Cardiac muscle cell (in vitro differentiated cells and primary cell): ENCODE measurements at regions not wholly inside any gene's neighbourhood (a gene's known extent, or its start where the extent isn't known, plus 50 kb on each side); places are given as distances from the start of the nearest gene placed in this dataset.

Experiments
- DNase-seq, 2 donors: peaks; one replicate each; pipeline versions ENCODE4 v3.0.0 to v3.0.0-alpha.2; 2010 to 2017; ENCODE audit warnings: low read depth in 1 of 2, low spot score in 1 of 2
- H3K27ac ChIP-seq: fragments of 200-600 bp; sonication (generic); 2 replicates; pipeline ENCODE4 v1.5.1; 2016
- H3K27me3 ChIP-seq: fragments of 200-600 bp; sonication (generic); 2 replicates; pipeline ENCODE4 v1.6.0; 2016; ENCODE audit warnings: control low read depth
- H3K36me3 ChIP-seq: fragments of 200-600 bp; sonication (generic); 2 replicates; pipeline ENCODE4 v1.5.1; 2016; ENCODE audit warnings: control low read depth
- H3K4me1 ChIP-seq: fragments of 200-600 bp; sonication (generic); 2 replicates; pipeline ENCODE4 v1.8.1; 2017; ENCODE audit warnings: low read depth, mild to moderate bottlenecking, mixed run types
- H3K4me3 ChIP-seq: fragments of 200-600 bp; sonication (generic); 2 replicates; pipeline ENCODE4 v1.5.1; 2016; ENCODE audit warnings: mild to moderate bottlenecking
- H3K9me3 ChIP-seq: fragments of 200-600 bp; sonication (generic); 2 replicates; pipeline ENCODE4 v1.5.1; 2017; ENCODE audit warnings: low read depth, mild to moderate bottlenecking, control low read depth
- TF ChIP-seq, protein P1 (sequence below): IDR thresholded peaks from 2 replicates; pipeline ENCODE4 v1.5.1; 2012; ENCODE audit warnings: low read depth, mild to moderate bottlenecking, low read length

DNA sequence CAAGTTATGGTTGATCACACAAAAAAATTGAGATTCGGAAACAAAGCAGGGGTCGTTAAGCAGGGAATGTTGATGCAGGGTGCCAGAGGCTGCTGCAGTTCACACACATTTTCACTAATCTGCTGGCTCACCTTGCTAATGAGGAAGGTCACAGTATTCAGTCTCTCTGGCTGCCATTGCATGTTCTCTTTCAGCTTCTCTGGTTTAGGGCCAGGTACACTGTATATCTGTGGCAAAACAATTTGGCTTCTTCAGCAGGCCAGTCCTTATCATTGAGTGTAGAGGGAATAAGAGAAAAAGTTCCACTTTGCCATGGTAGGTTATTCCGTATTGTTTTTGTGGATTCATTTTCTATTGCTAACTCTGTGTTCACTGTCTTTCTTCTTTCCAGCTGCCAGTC lies 283.7 kb upstream of the ANO3 start:
- H3K9me3 ChIP-seq = no peaks in the 10 kb centered on the region
- H3K27ac ChIP-seq = no peak overlapping the region
- no peak overlapping the region for H3K4me3 ChIP-seq
- TF ChIP-seq, protein P1, sequence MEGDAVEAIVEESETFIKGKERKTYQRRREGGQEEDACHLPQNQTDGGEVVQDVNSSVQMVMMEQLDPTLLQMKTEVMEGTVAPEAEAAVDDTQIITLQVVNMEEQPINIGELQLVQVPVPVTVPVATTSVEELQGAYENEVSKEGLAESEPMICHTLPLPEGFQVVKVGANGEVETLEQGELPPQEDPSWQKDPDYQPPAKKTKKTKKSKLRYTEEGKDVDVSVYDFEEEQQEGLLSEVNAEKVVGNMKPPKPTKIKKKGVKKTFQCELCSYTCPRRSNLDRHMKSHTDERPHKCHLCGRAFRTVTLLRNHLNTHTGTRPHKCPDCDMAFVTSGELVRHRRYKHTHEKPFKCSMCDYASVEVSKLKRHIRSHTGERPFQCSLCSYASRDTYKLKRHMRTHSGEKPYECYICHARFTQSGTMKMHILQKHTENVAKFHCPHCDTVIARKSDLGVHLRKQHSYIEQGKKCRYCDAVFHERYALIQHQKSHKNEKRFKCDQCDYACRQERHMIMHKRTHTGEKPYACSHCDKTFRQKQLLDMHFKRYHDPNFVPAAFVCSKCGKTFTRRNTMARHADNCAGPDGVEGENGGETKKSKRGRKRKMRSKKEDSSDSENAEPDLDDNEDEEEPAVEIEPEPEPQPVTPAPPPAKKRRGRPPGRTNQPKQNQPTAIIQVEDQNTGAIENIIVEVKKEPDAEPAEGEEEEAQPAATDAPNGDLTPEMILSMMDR = no peak
- no peaks in the 10 kb centered on the region for H3K36me3 ChIP-seq
- H3K4me1 ChIP-seq = no peaks in the 10 kb centered on the region
- H3K27me3 ChIP-seq = peaks cover 74% of the 10 kb centered on the region
- peak in 1 of 2 donors; percentile 1 for DNase-seq

GRCh38 chr11:26053966-26054365 lies 278.0 kb upstream of the ANO3 start:
- TF ChIP-seq, protein P1 = no peak
- Histone ChIP-seq H3K36me3 (no peaks in the 10 kb centered on the region), H3K27ac (no peak overlapping the region), H3K9me3 (no peaks in the 10 kb centered on the region), H3K4me1 (no peaks in the 10 kb centered on the region), H3K27me3 (peaks cover 45% of the 10 kb centered on the region), H3K4me3 (no peak overlapping the region)
- DNase-seq = no peak

- no peaks in the 10 kb centered on the region for H3K4me1 ChIP-seq
- H3K27ac ChIP-seq = no peak overlapping the region
- peaks cover 91% of the 10 kb centered on the region for H3K27me3 ChIP-seq
- no peaks in the 10 kb centered on the region for H3K36me3 ChIP-seq
- H3K4me3 ChIP-seq = no peak overlapping the region
- TF ChIP-seq, protein P1 = no peak
- no peak for DNase-seq
- no peaks in the 10 kb centered on the region for H3K9me3 ChIP-seq
Observed at GRCh38 chr11:26062660-26063059, 269.3 kb upstream of the ANO3 start.

GRCh38 chr11:26063915-26064314 lies 268.0 kb upstream of the ANO3 start:
- H3K27ac ChIP-seq = no peak overlapping the region
- DNase-seq = no peak
- TF ChIP-seq, protein P1 = no peak

GRCh38 chr11:26065944-26066343 lies 266.0 kb upstream of the ANO3 start:
- Histone ChIP-seq H3K27me3 (peaks cover 98% of the 10 kb centered on the region), H3K4me3 (no peak overlapping the region), H3K4me1 (no peaks in the 10 kb centered on the region), H3K36me3 (no peaks in the 10 kb centered on the region), H3K9me3 (no peaks in the 10 kb centered on the region), H3K27ac (no peak overlapping the region)
- DNase-seq = no peak
- TF ChIP-seq, protein P1 = no peak

More at GRCh38 chr11:26063915-26064314, 268.0 kb upstream of the ANO3 start:
- H3K9me3 ChIP-seq = no peaks in the 10 kb centered on the region
- no peak overlapping the region for H3K4me3 ChIP-seq
- no peaks in the 10 kb centered on the region for H3K4me1 ChIP-seq
- peaks cover 95% of the 10 kb centered on the region for H3K27me3 ChIP-seq
- no peaks in the 10 kb centered on the region for H3K36me3 ChIP-seq
